ENCODE measurements at regions not wholly inside any gene's neighbourhood (a gene's known extent, or its start where the extent isn't known, plus 50 kb on each side); places are given as distances from the start of the nearest gene placed in this dataset.

- TF ChIP-seq CTCF (IDR thresholded peaks at IDR 0.05; ENCODE audit: insufficient read depth, low read depth, low read length): no peak
- DNase-seq (ENCODE audit: low read depth): no peak
- H3K4me3 ChIP-seq (ENCODE audit: low read depth, low read length): no peak overlapping the region
Observed at GRCh38 chr6:148193063-148193680, 149.5 kb upstream of the SASH1 start.

GRCh38 chr6:148195511-148195910 lies 147.1 kb upstream of the SASH1 start:
- DNase-seq (ENCODE audit: low read depth): no peak
- TF ChIP-seq CTCF (IDR thresholded peaks at IDR 0.05; ENCODE audit: insufficient read depth, low read depth, low read length): no peak
- H3K4me3 ChIP-seq (ENCODE audit: low read depth, low read length): no peak overlapping the region

GRCh38 chr6:148199584-148199983 lies 143.1 kb upstream of the SASH1 start:
- no peak for DNase-seq (ENCODE audit: low read depth)

DNA sequence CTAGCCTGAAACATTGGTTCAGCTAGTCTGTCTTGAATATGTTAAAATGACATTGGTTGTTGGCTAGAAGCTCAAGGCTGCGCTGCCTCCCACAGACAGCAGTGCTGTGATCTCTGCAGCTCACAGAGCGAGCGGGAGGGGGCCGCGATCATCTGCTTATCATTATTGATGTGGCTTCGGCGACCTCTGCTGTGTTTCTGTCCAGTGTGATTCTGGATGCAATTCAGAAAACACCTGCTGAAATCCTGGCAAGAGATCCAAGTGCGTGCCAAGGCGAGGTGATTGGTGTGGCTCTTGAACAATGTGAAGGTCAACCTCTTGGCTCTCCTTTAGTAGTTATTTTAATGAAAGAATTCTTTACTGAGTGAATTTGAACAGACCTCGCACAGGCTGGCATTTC lies 142.3 kb upstream of the SASH1 start:
- TF ChIP-seq CTCF (IDR thresholded peaks at IDR 0.05; ENCODE audit: insufficient read depth, low read depth, low read length): no peak
- DNase-seq (ENCODE audit: low read depth): no peak
- H3K4me3 ChIP-seq (ENCODE audit: low read depth, low read length): no peak overlapping the region

More at GRCh38 chr6:148199584-148199983, 143.1 kb upstream of the SASH1 start:
- H3K4me3 ChIP-seq (ENCODE audit: low read depth, low read length): no peak overlapping the region
- TF ChIP-seq CTCF (IDR thresholded peaks at IDR 0.05; ENCODE audit: insufficient read depth, low read depth, low read length): no peak

- no peak for TF ChIP-seq CTCF (IDR thresholded peaks at IDR 0.05; ENCODE audit: insufficient read depth, low read depth, low read length)
Observed at GRCh38 chr6:148200781-148201180, 141.9 kb upstream of the SASH1 start.

DNA sequence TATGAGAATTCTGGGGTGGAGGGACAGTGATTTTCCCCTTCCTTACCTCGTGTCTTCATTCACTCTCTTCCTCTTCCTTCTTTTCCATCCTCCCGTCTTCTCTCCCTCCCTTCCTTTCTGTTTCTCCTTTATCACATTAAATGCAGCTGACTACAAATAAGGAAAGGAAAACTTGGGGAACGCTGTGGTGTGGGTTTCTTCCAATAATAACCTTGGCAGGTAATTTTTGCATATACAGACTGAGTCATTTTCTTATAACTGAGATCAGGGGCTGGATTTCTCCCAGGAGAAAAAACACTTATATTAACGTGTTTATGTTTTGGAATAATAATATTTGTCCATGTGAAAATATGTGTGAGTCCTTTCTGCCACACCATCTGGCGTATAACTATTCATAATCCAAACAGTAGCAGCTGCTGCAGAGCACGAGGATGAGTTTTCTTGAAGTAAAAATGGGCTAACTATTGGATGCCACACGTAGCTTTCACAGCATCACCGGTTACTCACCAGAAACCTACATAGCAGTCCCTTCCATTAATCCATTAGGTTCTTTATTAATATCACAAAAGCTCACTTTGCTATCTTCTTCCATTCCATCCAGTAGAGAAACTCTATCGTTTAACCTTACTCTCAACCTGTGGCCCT lies 139.2 kb upstream of the SASH1 start:
- DNase-seq (ENCODE audit: low read depth): peak; percentile 57
- no peak for TF ChIP-seq CTCF (IDR thresholded peaks at IDR 0.05; ENCODE audit: insufficient read depth, low read depth, low read length)
- H3K4me3 ChIP-seq (ENCODE audit: low read depth, low read length): no peak overlapping the region

More at GRCh38 chr6:148200781-148201180, 141.9 kb upstream of the SASH1 start:
- H3K4me3 ChIP-seq (ENCODE audit: low read depth, low read length): no peak overlapping the region
- DNase-seq (ENCODE audit: low read depth): no peak
